GM12878 (cell line): ENCODE measurements at regions not wholly inside any gene's neighbourhood (a gene's known extent, or its start where the extent isn't known, plus 50 kb on each side); places are given as distances from the start of the nearest gene placed in this dataset.

ENCODE experiments used
- ATAC-seq: fragments of 200-7000 bp; cut with Tn5 transposase; 3 replicates; pipeline ENCODE4 v1.9.1; 2020; ENCODE audit warnings: mild to moderate bottlenecking, moderate library complexity
- BruUV-seq: library from RNA; stranded (reverse); fragments of 400-500 nt; replicated peaks from 2 replicates; lab custom pipeline; 2021; lab: Mats Ljungman, UMichigan
- CTCF ChIA-PET: fragments of 300-600 bp; sonication (Branson Sonifier 250); formaldehyde crosslinking; extraction: SDS; loops from one replicate; lab custom pipeline; 2021; ENCODE audit warnings: inconsistent platforms; lab: Yijun Ruan, JAX
- POLR2A ChIA-PET: fragments of 350-600 bp; formaldehyde crosslinking; extraction: SDS; loops from one replicate; lab custom pipeline; 2021; ENCODE audit warnings: inconsistent platforms; lab: Charles Lee
- RAD21 ChIA-PET: fragments of 300-600 bp; sonication (Branson Sonifier 250); formaldehyde crosslinking; loops from one replicate; lab custom pipeline; 2023; ENCODE audit warnings: antibody characterized with exemption; ENCODE audit not compliant: unreplicated experiment; lab: Charles Lee
- SMC1A ChIA-PET: fragments of 300-600 bp; sonication (Branson Sonifier 250); formaldehyde crosslinking; loops from one replicate; lab custom pipeline; 2023; ENCODE audit not compliant: unreplicated experiment, uncharacterized antibody; lab: Charles Lee
- DNase-seq: peaks from one replicate; pipeline ENCODE4 v3.0.0-alpha.2; 2011; ENCODE audit warnings: low read depth, low spot score
- FAIRE-seq: peaks from 3 replicates; lab custom pipeline; 2011; peaks lifted over from hg19 to GRCh38; lab: Jason Lieb, UNC
- H2AFZ ChIP-seq: 2 replicates; pipeline ENCODE4 v1.6.0; 2011; ENCODE audit warnings: low read depth, low read length, control low read depth; ENCODE audit not compliant: control insufficient read depth
- H3K27ac ChIP-seq: 2 replicates; pipeline ENCODE4 v1.5.1; 2011; ENCODE audit warnings: control low read depth; ENCODE audit not compliant: control insufficient read depth, insufficient read depth
- H3K27me3 ChIP-seq, 2 experiments: replicated peaks in 1 of 2; 2 replicates each; pipeline versions ENCODE4 v1.6.0 to v1.6.1; 2011; ENCODE audit warnings: low read length in 1 of 2; ENCODE audit not compliant: control insufficient read depth in 2 of 2, insufficient read depth in 2 of 2
- H3K36me3 ChIP-seq, 2 experiments: 2 replicates each; pipeline ENCODE4 v1.5.1; 2011; ENCODE audit warnings: low read length in 1 of 2; ENCODE audit not compliant: control insufficient read depth in 2 of 2, insufficient read depth in 2 of 2
- H3K4me1 ChIP-seq: 2 replicates; pipeline ENCODE4 v1.6.1; 2011; ENCODE audit warnings: mild to moderate bottlenecking, low read length, moderate library complexity, mixed read lengths; ENCODE audit not compliant: control insufficient read depth, insufficient read depth
- H3K4me2 ChIP-seq: 2 replicates; pipeline ENCODE4 v1.6.0; 2011; ENCODE audit warnings: control low read depth; ENCODE audit not compliant: control insufficient read depth, insufficient read depth
- H3K4me3 ChIP-seq: fragments of 200-600 bp; sonication (generic); 2 replicates; pipeline ENCODE4 v1.5.1; 2016
- H3K79me2 ChIP-seq: 2 replicates; pipeline ENCODE4 v1.6.0; 2011; ENCODE audit warnings: low read length; ENCODE audit not compliant: control insufficient read depth, insufficient read depth
- H3K9ac ChIP-seq: 2 replicates; pipeline ENCODE4 v1.8.0; 2011; ENCODE audit warnings: low read length, control low read depth, mixed read lengths; ENCODE audit not compliant: control insufficient read depth, insufficient read depth
- H3K9me3 ChIP-seq: replicated peaks from 3 replicates; pipeline ENCODE4 v1.5.1; 2011; ENCODE audit warnings: mild to moderate bottlenecking, low read length; ENCODE audit not compliant: control insufficient read depth, insufficient read depth
- H4K20me1 ChIP-seq: 2 replicates; pipeline ENCODE4 v1.6.0; 2011; ENCODE audit not compliant: control insufficient read depth, insufficient read depth
- MTA2 ChIP-seq: fragments of 450-650 bp; IDR thresholded peaks from 2 replicates; pipeline ENCODE4 v1.6.1; 2016; ENCODE audit warnings: low read depth, mild to moderate bottlenecking, moderate library complexity
- MYB ChIP-seq: fragments of 150-350 bp; IDR thresholded peaks from 2 replicates; pipeline ENCODE4 v1.6.1; 2014; ENCODE audit warnings: mild to moderate bottlenecking, low read depth, low read length, borderline replicate concordance
- RAD21 ChIP-seq: IDR thresholded peaks from 2 replicates; pipeline ENCODE4 v1.6.1; 2011; ENCODE audit warnings: mild to moderate bottlenecking, low read depth, low read length, moderate library complexity; ENCODE audit not compliant: insufficient read depth
- SIX5 ChIP-seq: IDR thresholded peaks from 2 replicates; pipeline ENCODE4 v1.6.1; 2011; ENCODE audit warnings: mild to moderate bottlenecking, low read depth, low read length, moderate library complexity; ENCODE audit not compliant: severe bottlenecking
- SMAD5 ChIP-seq: IDR thresholded peaks from 2 replicates; pipeline ENCODE4 v1.6.1; 2016; ENCODE audit warnings: antibody characterized with exemption, low read depth
- SMARCA5 ChIP-seq: fragments of 450-650 bp; IDR thresholded peaks from 2 replicates; pipeline ENCODE4 v1.6.1; 2017; ENCODE audit warnings: mild to moderate bottlenecking
- TARDBP ChIP-seq: IDR thresholded peaks from 2 replicates; pipeline ENCODE4 v1.6.1; 2016; ENCODE audit warnings: borderline replicate concordance
- WGBS: methylation state at CpG from one replicate; pipeline ENCODE4 v1.1.6; 2016; ENCODE audit warnings: low lambda C conversion rate; ENCODE audit not compliant: insufficient replicate concordance, insufficient coverage; ENCODE audit errors: missing lambda C conversion rate; 5-methylcytosine and 5-hydroxymethylcytosine counted together
- in situ Hi-C: fragments of 300-500 bp; cut with MboI; formaldehyde crosslinking; loops from 9 replicates; pipeline ENCODE4 v1.14.3; 2018; ENCODE audit warnings: mixed read lengths
- intact Hi-C: fragments of 100-400 bp; cut with micrococcal nuclease; formaldehyde crosslinking; loops from one replicate; pipeline ENCODE4 v1.14.2; 2022; ENCODE audit not compliant: unreplicated experiment

GRCh38 chr4:187064033-187064432 is 340.4 kb upstream of the FAT1 start:
- ATAC-seq = no peak
- H2AFZ ChIP-seq = no peak overlapping the region
- intact Hi-C loops = no loop called here
- H3K27me3 ChIP-seq = no peaks in the 10 kb centered on the region
- in situ Hi-C loops = no loop called here
- ChIA-PET RAD21 (no interaction called here), CTCF (no interaction called here)
- 85% methylated on average over 30 of the region's 30 CpGs for WGBS
- H3K79me2 ChIP-seq = no peaks in the 10 kb centered on the region
- no peak overlapping the region for H3K4me3 ChIP-seq
- no peaks in the 10 kb centered on the region for H4K20me1 ChIP-seq
- no peak overlapping the region for H3K9ac ChIP-seq
- H3K27ac ChIP-seq = no peak overlapping the region
- H3K4me1 ChIP-seq = no peaks in the 10 kb centered on the region
- TF ChIP-seq MYB = no peak
- no peak for TF ChIP-seq SMARCA5
- TF ChIP-seq RAD21 = no peak
- TF ChIP-seq SMAD5 = no peak
- TF ChIP-seq MTA2 = no peak
- TF ChIP-seq, all 136 proteins: peak for 0
- no TSS peak for BruUV-seq
- Histone ChIP-seq H3K36me3 (no peaks in the 10 kb centered on the region), H3K9me3 (no peaks in the 10 kb centered on the region; the same call in 2 of the 3 replicates), H3K4me2 (no peak overlapping the region)
- POLR2A ChIA-PET = no interaction called here
- no peak for FAIRE-seq
- SMC1A ChIA-PET = no interaction called here
- DNase-seq = no peak

- FAIRE-seq (no peak), ATAC-seq (no peak), DNase-seq (no peak)
- ChIA-PET SMC1A (no interaction called here), RAD21 (no interaction called here), POLR2A (no interaction called here), CTCF (no interaction called here)
- Histone ChIP-seq H3K79me2 (no peaks in the 10 kb centered on the region), H3K4me2 (no peak overlapping the region), H2AFZ (no peak overlapping the region), H3K4me3 (no peak overlapping the region), H3K27ac (no peak overlapping the region), H3K4me1 (no peaks in the 10 kb centered on the region), H3K9ac (no peak overlapping the region), H3K36me3 (no peaks in the 10 kb centered on the region), H4K20me1 (no peaks in the 10 kb centered on the region), H3K27me3 (no peaks in the 10 kb centered on the region), H3K9me3 (no peaks in the 10 kb centered on the region; the same call in 2 of the 3 replicates)
- intact Hi-C loops (no loop called here), in situ Hi-C loops (no loop called here)
- TF ChIP-seq SIX5 = no peak
- TF ChIP-seq TARDBP = no peak
- BruUV-seq = no TSS peak
- 4% methylated on average over 1 of the region's 1 CpG for WGBS
Observed at GRCh38 chr4:187065396-187065795, 341.7 kb upstream of the FAT1 start.
